ENCODE measurements at regions not wholly inside any gene's neighbourhood (a gene's known extent, or its start where the extent isn't known, plus 50 kb on each side); places are given as distances from the start of the nearest gene placed in this dataset.
A peak's percentile ranks its signal among the peaks of the same experiment; 100 is the strongest.

DNA sequence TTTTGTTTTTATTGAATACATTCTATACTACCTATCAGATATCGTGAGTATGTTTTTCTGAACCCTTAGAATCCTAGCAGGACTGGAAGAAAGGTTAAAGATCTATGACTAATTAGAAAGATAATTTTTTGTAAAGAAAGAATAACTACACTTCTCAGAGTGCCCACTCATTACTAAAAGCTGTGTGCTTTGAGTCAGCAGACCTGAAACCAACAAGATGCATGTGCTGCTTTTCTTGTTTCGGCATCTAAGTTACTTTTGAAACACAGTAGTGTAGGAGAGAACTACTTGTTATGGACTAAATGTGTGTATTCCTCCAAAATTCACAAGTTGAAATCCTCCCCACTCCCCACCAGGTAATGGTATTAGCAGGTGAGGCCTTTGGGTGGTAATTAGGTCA is 127.8 kb upstream of the ESRRG start:
- H3K9ac ChIP-seq (ENCODE audit: low read length): no peak overlapping the region
- no peaks in the 10 kb centered on the region for H3K27me3 ChIP-seq (replicated peaks; ENCODE audit: control insufficient read depth, insufficient read depth, low read length)
- H3K4me1 ChIP-seq (ENCODE audit: control insufficient read depth, insufficient read depth, low read length): no peaks in the 10 kb centered on the region
- no peak overlapping the region for H3K4me3 ChIP-seq (ENCODE audit: low read length)
- no peaks in the 10 kb centered on the region for H3K36me3 ChIP-seq (ENCODE audit: control insufficient read depth, insufficient read depth, low read length, severe bottlenecking)
- DNase-seq (ENCODE audit: low read depth): no peak
- H3K9me3 ChIP-seq (ENCODE audit: control insufficient read depth, low read length): no peaks in the 10 kb centered on the region

- Histone ChIP-seq H3K4me1 (ENCODE audit: control insufficient read depth, insufficient read depth, low read length) (no peaks in the 10 kb centered on the region), H3K36me3 (ENCODE audit: control insufficient read depth, insufficient read depth, low read length, severe bottlenecking) (no peaks in the 10 kb centered on the region), H3K4me3 (ENCODE audit: low read length) (no peak overlapping the region), H3K9me3 (ENCODE audit: control insufficient read depth, low read length) (no peaks in the 10 kb centered on the region), H3K27me3 (replicated peaks; ENCODE audit: control insufficient read depth, insufficient read depth, low read length) (no peaks in the 10 kb centered on the region), H3K9ac (ENCODE audit: low read length) (no peak overlapping the region)
- no peak for DNase-seq (ENCODE audit: low read depth)
Observed at GRCh38 chr1:216849146-216849545, 125.9 kb upstream of the ESRRG start.

DNA sequence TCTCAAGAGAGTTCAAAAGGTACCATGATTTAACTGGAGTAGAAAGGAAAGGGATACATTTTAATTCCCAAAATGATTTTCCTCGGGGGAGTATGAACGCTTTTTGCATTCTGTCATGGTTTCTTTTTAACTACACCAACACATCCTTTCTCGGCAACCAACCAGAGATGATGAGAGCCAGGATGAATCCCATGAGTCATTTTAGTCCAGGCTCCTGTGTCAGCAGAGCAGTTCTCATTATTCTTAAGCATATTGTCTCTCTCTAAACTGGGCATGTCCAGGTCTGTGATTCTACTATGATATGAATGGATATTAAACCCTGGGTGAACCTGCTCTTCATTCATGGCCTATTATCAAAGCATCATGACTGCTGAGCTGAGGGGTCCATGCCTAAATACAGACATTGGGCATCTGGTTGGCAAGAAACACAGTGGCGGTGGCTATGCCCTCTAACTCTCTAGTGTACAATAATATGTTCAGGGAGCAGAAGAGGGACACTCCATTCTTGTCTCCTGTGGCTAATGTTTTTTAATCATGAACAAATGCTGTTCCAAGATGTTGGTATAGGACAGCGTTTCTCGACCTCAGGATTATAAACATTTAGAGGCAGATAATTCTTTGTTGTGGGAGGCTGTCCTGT is 124.3 kb upstream of the ESRRG start:
- Histone ChIP-seq H3K9ac (ENCODE audit: low read length) (no peak overlapping the region), H3K27me3 (replicated peaks; ENCODE audit: control insufficient read depth, insufficient read depth, low read length) (no peaks in the 10 kb centered on the region), H3K9me3 (ENCODE audit: control insufficient read depth, low read length) (no peaks in the 10 kb centered on the region), H3K36me3 (ENCODE audit: control insufficient read depth, insufficient read depth, low read length, severe bottlenecking) (no peaks in the 10 kb centered on the region), H3K4me1 (ENCODE audit: control insufficient read depth, insufficient read depth, low read length) (no peaks in the 10 kb centered on the region), H3K4me3 (ENCODE audit: low read length) (no peak overlapping the region)
- DNase-seq (ENCODE audit: low read depth): peak; percentile 22

DNA sequence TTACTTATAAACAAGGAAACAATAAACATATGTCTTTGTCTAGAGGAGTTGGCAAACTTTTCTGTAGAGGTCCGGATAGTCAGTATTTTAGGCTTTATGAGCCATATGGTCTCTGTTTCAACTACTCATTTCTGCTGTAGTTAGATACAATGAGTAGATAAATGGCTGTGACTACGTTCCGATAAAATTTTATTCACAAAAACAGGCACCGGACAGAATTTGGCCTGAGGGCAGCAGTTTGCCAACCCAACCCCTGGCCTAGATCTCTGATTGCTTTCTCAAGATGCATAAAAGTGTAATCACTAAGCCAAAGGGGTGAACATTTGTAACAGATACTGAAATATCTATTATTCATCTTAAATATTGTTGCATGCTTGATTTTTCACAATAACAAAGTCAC is 123.1 kb upstream of the ESRRG start:
- H3K9ac ChIP-seq (ENCODE audit: low read length): no peak overlapping the region
- H3K4me3 ChIP-seq (ENCODE audit: low read length): no peak overlapping the region
- H3K27me3 ChIP-seq (replicated peaks; ENCODE audit: control insufficient read depth, insufficient read depth, low read length): no peaks in the 10 kb centered on the region
- H3K36me3 ChIP-seq (ENCODE audit: control insufficient read depth, insufficient read depth, low read length, severe bottlenecking): no peaks in the 10 kb centered on the region
- H3K9me3 ChIP-seq (ENCODE audit: control insufficient read depth, low read length): no peaks in the 10 kb centered on the region
- H3K4me1 ChIP-seq (ENCODE audit: control insufficient read depth, insufficient read depth, low read length): no peaks in the 10 kb centered on the region
- no peak for DNase-seq (ENCODE audit: low read depth)

DNA sequence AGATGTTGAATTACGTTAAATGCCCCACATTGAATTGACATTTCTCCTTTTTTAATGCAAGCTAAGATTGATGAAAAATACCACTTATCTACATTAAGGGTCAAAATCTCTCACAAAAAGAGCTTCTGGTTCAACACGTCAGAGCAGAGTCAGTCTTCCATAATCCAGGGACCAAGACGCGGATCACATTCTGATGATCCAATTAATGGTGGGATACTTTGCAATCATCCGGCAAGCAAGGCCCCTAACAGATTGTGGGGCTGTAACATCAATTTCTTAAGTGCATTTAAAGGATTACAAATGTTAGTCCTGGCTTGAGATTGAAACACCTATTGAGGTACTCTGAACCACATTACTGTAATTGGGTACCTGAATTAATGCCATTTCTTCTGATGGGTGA is 120.2 kb upstream of the ESRRG start:
- H3K27me3 ChIP-seq (replicated peaks; ENCODE audit: control insufficient read depth, insufficient read depth, low read length): no peaks in the 10 kb centered on the region
- no peaks in the 10 kb centered on the region for H3K9me3 ChIP-seq (ENCODE audit: control insufficient read depth, low read length)
- H3K4me3 ChIP-seq (ENCODE audit: low read length): no peak overlapping the region
- DNase-seq (ENCODE audit: low read depth): no peak
- H3K36me3 ChIP-seq (ENCODE audit: control insufficient read depth, insufficient read depth, low read length, severe bottlenecking): no peaks in the 10 kb centered on the region
- H3K4me1 ChIP-seq (ENCODE audit: control insufficient read depth, insufficient read depth, low read length): no peaks in the 10 kb centered on the region
- H3K9ac ChIP-seq (ENCODE audit: low read length): no peak overlapping the region

GRCh38 chr1:216841165-216841564 is 117.9 kb upstream of the ESRRG start:
- H3K27me3 ChIP-seq (replicated peaks; ENCODE audit: control insufficient read depth, insufficient read depth, low read length): no peaks in the 10 kb centered on the region

GRCh38 chr1:216836316-216836715 is 113.1 kb upstream of the ESRRG start:
- H3K27me3 ChIP-seq (replicated peaks; ENCODE audit: control insufficient read depth, insufficient read depth, low read length): no peaks in the 10 kb centered on the region
- no peak overlapping the region for H3K9ac ChIP-seq (ENCODE audit: low read length)
- no peaks in the 10 kb centered on the region for H3K36me3 ChIP-seq (ENCODE audit: control insufficient read depth, insufficient read depth, low read length, severe bottlenecking)
- no peak for DNase-seq (ENCODE audit: low read depth)
- H3K4me1 ChIP-seq (ENCODE audit: control insufficient read depth, insufficient read depth, low read length): no peaks in the 10 kb centered on the region
- H3K4me3 ChIP-seq (ENCODE audit: low read length): no peak overlapping the region
- no peaks in the 10 kb centered on the region for H3K9me3 ChIP-seq (ENCODE audit: control insufficient read depth, low read length)

More at GRCh38 chr1:216841165-216841564, 117.9 kb upstream of the ESRRG start:
- no peaks in the 10 kb centered on the region for H3K4me1 ChIP-seq (ENCODE audit: control insufficient read depth, insufficient read depth, low read length)
- H3K9ac ChIP-seq (ENCODE audit: low read length): no peak overlapping the region
- H3K9me3 ChIP-seq (ENCODE audit: control insufficient read depth, low read length): no peaks in the 10 kb centered on the region
- DNase-seq (ENCODE audit: low read depth): no peak
- no peak overlapping the region for H3K4me3 ChIP-seq (ENCODE audit: low read length)
- H3K36me3 ChIP-seq (ENCODE audit: control insufficient read depth, insufficient read depth, low read length, severe bottlenecking): no peaks in the 10 kb centered on the region

- DNase-seq (ENCODE audit: low read depth): no peak
- peaks cover 5% of the 10 kb centered on the region for H3K27me3 ChIP-seq (replicated peaks; ENCODE audit: control insufficient read depth, insufficient read depth, low read length)
- no peak overlapping the region for H3K9ac ChIP-seq (ENCODE audit: low read length)
- H3K4me1 ChIP-seq (ENCODE audit: control insufficient read depth, insufficient read depth, low read length): no peaks in the 10 kb centered on the region
- H3K36me3 ChIP-seq (ENCODE audit: control insufficient read depth, insufficient read depth, low read length, severe bottlenecking): no peaks in the 10 kb centered on the region
- H3K4me3 ChIP-seq (ENCODE audit: low read length): no peak overlapping the region
- H3K9me3 ChIP-seq (ENCODE audit: control insufficient read depth, low read length): no peaks in the 10 kb centered on the region
Observed at GRCh38 chr1:216833509-216833908, 110.3 kb upstream of the ESRRG start.

GRCh38 chr1:216832192-216832591 is 109.0 kb upstream of the ESRRG start:
- H3K4me1 ChIP-seq (ENCODE audit: control insufficient read depth, insufficient read depth, low read length): no peaks in the 10 kb centered on the region
- no peaks in the 10 kb centered on the region for H3K9me3 ChIP-seq (ENCODE audit: control insufficient read depth, low read length)
- DNase-seq (ENCODE audit: low read depth): no peak
- no peak overlapping the region for H3K4me3 ChIP-seq (ENCODE audit: low read length)
- no peak overlapping the region for H3K9ac ChIP-seq (ENCODE audit: low read length)
- peaks cover 5% of the 10 kb centered on the region for H3K27me3 ChIP-seq (replicated peaks; ENCODE audit: control insufficient read depth, insufficient read depth, low read length)
- H3K36me3 ChIP-seq (ENCODE audit: control insufficient read depth, insufficient read depth, low read length, severe bottlenecking): no peaks in the 10 kb centered on the region

DNA sequence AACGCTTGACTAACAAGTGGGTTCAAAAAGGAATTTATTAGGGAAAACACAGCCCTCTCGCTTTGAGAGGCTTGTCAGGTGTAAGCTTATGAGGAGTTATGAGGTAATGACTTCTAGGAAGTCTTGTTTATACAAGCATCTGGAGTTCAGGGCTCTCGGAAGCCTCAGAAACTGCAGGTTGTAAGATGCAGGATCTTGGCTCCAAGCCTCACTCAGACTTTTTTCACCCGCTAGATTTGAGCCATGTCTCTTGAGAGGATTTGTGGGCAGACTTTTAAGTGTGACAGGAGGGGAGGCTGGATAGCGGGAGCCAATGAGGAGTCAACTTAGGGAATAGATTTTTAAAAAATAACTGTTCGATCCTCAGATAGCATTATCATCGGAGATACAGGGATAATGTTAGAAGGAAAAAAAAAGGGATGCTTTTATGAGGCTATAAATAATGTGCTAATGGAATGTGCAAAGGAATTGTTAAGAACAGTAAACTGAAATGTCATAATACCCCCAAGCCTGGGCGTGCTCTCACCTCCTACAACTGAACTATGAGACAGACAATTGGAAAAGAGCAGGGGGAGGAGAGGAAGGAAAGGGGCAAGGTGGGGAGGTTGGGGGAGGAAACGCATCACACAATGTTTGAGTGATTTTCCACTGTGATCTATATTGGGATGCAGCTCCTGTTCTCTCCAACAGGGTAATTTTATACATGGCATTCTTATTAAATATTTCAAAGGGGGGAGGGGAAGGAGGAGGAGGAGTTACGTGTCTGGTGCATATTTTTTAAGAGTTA is 107.4 kb upstream of the ESRRG start:
- peaks cover 5% of the 10 kb centered on the region for H3K27me3 ChIP-seq (replicated peaks; ENCODE audit: control insufficient read depth, insufficient read depth, low read length)
- no peak overlapping the region for H3K9ac ChIP-seq (ENCODE audit: low read length)
- no peak overlapping the region for H3K4me3 ChIP-seq (ENCODE audit: low read length)
- no peak for DNase-seq (ENCODE audit: low read depth)
- no peaks in the 10 kb centered on the region for H3K36me3 ChIP-seq (ENCODE audit: control insufficient read depth, insufficient read depth, low read length, severe bottlenecking)
- H3K4me1 ChIP-seq (ENCODE audit: control insufficient read depth, insufficient read depth, low read length): no peaks in the 10 kb centered on the region
- no peaks in the 10 kb centered on the region for H3K9me3 ChIP-seq (ENCODE audit: control insufficient read depth, low read length)

GRCh38 chr1:216827251-216827650 is 104.0 kb upstream of the ESRRG start:
- no peak for DNase-seq (ENCODE audit: low read depth)

More at GRCh38 chr1:216827251-216827650, 104.0 kb upstream of the ESRRG start:
- Histone ChIP-seq H3K27me3 (replicated peaks; ENCODE audit: control insufficient read depth, insufficient read depth, low read length) (peaks cover 5% of the 10 kb centered on the region), H3K9me3 (ENCODE audit: control insufficient read depth, low read length) (no peaks in the 10 kb centered on the region), H3K4me3 (ENCODE audit: low read length) (no peak overlapping the region), H3K4me1 (ENCODE audit: control insufficient read depth, insufficient read depth, low read length) (no peaks in the 10 kb centered on the region), H3K36me3 (ENCODE audit: control insufficient read depth, insufficient read depth, low read length, severe bottlenecking) (no peaks in the 10 kb centered on the region), H3K9ac (ENCODE audit: low read length) (no peak overlapping the region)

Data from adipocyte (in vitro differentiated cells).